ENCODE measurements at regions not wholly inside any gene's neighbourhood (a gene's known extent, or its start where the extent isn't known, plus 50 kb on each side); places are given as distances from the start of the nearest gene placed in this dataset.
A peak's percentile ranks its signal among the peaks of the same experiment; 100 is the strongest.
"Not testable (repeated sequence)": the region's sequence is repeated elsewhere in the genome, so short reads cannot be mapped to it uniquely, and the experiment has no call there.

DNA sequence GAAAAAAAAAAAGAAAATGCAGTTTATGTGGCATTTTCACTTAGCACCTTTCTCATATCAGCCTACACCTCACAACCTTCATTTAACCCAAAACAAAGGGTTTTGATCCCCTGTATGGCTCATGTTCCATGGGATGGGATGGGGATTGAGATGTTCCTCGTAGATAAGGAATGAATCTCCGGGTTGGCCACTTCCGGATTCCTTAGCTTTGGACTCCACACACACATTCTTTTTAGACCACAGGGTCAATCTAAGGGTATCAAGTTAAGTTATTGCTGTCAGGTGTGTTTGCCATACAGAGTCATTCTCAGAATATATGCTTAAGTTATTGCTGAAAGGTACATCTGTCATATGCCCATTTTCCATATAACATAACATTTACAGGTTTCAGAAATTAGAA lies 301.4 kb upstream of the TGFBR2 start:
- DNase-seq: no peak

DNA sequence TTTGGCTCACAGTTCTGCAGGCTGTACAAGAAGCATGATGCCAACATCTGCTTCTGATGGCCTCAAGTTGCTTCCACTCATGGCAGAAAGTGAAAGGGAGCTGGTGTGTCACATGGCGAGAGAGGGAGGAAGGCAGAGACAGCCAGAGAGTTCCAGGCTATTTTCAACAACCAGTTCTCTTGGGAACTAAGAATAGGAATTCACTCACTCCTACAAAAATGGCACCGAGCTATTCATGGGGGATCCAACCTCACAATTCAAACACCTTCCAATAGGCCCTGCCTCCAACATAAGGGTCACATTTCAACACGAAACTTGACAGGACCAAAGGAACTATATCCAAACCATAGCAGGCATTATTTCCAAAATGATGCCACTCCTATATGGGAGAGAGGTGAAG lies 299.5 kb upstream of the TGFBR2 start:
- DNase-seq: no peak

DNA sequence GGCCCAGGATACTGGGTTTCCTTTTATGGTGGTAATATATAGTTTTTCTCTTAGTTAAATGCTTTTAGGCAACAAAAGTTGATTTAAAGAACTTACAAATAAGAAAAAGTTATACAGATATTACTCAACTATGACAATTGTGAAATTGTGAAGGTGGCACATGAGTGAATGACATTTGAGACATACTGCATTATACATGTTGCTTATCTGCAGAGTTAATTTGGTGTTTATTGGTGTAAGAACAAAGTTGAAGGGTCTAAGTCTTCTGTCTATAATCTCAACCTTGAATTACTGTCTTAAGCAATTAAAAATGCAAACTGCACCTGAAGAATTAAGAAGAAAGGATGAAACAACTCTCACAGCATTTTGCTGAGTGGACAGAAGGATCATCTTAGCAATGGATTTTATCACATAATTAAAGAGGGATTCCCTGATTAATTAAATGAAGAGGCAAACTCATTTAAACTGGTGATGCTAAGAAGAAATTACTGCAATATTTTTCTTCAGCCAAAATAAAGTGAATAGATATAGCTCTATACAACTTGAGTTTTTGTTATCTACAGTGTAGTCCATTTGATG lies 298.9 kb upstream of the TGFBR2 start:
- no peak for DNase-seq

DNA sequence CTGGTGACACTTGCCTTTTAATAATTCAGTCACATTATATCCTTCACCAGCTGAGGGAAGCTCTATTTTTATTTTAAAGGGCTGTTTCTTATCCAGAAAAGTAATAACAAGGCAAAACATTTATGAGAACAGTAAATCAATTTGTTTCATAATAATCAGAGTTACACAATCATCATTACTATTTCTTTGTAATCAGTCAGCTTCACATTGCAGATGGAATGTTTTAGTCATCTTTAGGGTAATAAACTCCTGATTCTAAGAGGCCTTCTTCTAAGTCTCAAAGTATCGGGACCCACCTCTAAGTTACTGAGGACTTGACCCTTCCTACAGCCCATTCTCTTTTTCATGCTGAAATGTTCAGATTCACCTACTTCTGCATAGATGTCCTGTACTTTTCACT lies 298.3 kb upstream of the TGFBR2 start:
- DNase-seq: no peak

DNA sequence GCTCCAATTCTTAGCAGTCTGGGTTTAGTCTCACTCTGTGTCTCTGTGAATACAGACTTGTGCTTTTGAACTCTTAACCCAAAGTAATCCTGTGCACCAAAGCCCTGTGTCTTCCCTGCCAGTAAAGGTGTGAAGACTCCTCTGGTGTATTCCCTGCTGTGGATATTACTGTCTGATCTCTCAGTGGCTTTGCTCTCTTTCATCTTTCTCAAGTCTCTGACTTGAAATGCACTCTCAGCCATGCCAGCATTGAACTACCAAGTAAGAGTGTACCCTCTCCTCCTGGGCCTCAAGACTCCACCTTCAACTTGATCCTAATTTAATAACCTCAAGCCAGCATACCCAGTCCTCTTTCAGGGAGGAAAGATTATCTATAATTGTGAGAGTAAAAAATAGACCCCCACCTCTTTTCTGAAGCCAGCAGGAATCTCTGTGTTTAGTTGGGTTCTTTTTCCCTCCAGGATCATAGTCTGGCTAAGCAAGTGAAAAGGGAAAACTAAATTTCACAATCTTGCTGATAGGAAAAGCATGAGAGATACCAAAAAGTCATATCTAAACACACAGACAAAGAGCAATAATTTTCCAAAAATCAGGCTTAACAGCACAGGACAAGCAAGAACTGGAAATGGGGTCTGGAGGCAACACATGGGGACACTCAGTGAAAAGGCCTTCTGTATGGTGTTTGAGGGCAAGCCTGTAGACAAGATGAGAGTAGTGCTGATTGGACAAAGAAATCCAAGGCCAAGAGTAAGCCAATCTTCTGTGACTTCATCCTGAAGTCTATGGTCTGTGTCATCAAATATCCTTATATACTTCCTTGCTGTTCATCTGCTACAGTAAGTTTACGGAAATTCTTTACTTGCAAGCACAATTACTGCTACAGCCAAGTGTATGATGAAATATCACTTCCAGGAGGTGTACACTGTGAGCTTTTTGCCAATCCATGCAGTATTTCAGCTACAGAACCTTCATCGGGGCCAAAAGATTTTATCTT lies 296.1 kb upstream of the TGFBR2 start:
- no peak for DNase-seq

DNA sequence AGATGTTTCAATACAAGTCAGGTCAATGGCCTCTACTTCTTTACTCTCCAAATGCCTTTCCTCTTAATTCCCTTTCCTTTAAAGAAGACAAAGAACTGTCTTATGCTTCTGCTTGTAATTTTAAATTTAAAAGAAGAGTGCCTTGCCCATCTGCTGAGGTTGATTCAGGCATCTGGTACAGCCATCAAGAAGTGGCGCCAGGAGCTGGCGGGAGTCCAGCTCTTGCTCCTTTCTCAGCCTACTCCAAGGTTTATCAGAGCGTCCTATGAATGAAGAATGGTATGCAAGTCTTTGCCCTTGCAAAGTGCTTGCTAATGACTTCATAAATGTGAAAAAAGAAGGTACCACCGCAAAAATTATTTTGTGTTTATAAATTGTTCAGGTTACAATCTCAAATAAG lies 294.6 kb upstream of the TGFBR2 start:
- peak; percentile 45 for DNase-seq

DNA sequence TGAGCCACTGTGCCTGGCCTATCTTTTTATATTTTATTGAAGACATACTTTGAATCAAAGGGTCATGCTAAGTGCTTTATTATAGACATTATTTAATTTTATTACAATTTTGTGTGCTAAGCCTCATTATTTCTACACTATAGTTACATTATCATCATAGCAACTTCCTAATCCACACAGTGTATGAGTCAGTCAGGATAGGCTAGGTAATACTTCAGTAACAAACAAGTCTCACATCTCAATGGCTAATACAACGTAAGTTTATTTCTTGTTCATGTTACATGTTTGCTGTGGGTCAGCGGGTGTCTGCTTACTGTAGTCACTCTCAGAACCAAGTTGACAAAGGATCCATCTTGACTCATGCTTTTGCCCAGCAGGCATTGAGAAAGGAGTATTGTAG lies 292.6 kb upstream of the TGFBR2 start:
- no peak for DNase-seq

DNA sequence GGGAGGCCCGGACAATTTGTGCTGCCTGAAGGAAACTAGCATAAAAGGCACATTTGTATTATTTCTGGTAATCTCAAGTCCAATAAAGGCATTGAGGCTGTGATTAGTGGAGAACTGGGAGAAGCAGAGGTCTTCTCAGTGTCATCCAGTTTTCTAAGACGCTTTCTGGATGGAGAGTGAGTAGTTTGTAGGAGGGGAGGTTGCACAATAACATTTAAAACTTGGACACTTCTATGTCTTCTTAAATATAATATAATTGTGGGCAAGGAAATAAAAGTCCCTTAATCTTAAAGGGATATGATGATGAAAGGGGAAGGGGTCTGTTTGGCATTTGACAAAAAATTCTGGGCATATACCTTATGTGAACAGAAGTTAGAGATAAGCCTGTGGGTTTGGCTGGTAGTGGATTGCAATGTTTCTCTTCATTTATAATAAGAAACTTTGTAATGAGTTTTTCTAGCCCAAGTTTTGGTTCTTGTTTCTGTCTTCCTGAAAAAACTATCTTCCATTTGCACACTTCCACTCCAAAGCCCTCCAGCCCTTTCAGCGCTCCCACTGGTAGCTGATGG lies 291.6 kb upstream of the TGFBR2 start:
- no peak for DNase-seq

DNA sequence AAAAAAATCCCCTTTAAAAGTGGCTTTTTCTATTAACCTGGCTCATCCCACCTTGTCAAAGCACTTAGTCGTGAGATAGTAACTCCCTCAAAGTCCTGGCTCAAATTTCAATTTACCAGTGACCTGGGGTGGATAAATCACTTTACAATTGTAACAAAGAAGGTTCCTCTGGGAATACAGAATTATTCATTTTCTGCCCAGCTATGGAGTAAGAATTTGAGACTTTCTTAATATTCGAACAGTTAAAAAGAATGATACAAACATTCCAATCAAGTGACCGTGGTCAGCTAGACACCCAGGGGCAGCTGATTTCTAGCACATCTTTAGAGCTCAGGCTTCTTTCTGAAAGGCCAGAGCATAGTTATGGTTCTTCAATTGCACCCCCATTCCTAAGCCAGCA lies 291.0 kb upstream of the TGFBR2 start:
- no peak for DNase-seq

DNA sequence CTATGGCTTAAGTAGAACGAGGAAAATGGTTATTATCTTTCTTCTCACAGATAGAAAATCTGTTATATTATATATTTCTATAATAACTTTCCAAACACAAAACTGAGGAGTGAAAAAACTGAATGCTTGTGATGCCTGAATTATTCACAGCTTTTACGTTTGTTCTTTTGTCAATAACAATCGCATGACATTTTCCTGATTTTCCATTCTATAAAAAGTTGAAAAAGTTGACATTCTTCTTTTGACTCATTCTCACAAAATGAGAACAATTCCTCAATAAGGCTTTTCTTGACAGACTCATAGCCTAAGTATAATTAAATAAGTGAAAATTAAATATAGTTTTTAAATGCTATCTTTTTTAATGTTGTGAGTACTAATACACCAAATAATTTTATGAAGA lies 288.8 kb upstream of the TGFBR2 start:
- no peak for DNase-seq

DNA sequence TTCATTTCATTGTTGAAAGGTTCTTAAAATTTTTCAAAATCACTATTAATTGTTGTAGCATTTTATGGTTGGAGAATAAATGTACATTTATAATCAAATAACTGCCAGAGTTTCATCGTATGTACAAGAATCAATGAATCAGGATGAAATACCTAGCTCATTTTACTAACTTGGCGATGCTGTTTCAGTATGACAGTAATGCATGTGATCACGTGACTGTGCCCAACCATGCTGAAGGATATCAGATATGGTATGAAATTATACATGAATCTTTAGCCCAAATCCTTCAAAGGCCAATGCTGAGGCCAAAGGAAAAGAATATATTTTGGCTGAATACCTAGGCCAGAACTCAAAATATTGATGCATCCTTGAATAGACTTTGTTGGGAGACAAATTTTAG lies 288.3 kb upstream of the TGFBR2 start:
- no peak for DNase-seq

DNA sequence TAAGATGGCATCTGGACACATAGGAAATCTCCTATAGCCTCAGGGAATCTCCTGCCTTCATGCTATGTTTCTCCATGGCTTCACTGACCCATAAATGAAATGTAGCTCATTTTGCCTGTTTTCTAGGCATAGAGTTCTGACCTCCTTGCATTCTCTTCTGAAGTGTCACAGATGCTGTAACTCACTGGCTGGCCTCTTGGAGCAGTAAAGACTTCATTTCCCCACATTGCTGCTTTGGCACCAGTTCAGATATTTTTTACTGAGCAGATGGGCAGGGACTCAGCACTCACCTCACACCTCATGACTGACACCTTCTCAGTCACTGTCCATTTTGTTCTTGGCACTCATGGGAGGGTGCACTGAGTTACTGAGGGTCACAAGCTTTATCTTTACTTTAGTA lies 286.7 kb upstream of the TGFBR2 start:
- no peak for DNase-seq

DNA sequence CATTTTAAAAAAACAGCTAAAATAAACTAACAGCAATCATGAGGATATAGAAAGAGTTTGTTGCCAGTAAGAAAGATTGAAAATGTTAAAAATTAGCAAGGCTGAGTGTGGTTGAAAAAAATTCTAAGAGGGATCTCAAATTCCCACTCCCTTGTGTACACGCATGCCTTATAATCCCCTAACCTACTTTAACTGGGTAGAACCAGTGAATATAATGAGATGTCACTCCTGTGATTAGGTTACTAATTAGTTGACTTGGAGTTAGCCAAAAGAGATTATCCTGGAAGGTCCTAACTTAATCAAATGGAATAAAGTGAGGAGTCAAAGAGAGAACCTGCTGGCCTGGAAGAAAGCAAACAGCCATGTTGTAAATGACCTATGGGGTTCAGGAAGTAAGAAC lies 286.0 kb upstream of the TGFBR2 start:
- no peak for DNase-seq

DNA sequence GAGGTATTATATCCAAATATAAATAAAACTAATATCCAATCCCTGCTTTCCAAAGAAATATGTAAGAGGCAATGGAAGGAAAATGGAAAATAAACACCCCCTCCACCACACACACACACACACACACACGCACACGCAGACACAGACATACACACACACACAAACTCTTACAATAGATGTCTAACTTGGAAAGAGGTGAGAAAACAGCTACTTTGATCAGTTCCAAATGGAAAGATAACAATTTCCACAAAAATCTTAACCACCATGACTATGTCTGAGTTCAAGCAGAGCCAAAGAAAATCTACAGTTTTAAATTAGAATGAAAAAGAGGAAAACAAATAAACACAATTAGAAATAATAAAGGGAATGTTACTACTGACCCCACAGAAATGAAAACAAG lies 285.3 kb upstream of the TGFBR2 start:
- no peak for DNase-seq

DNA sequence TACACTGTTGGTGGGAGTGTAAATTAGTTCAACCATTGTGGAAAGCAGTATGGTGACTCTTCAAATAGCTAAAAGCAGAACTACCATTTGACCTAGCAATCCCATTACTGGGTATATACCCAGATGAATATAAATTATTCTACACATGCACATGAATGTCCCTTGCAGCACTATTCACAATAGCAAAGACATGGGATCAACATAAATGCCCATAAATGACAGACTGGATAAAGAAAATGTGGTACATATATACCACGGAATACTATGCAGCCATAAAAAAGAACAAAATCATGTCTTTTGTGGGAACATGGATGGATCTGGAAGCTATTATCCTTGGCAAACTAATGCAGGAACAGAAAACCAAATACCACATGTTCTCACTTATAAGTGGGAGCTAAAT lies 282.8 kb upstream of the TGFBR2 start:
- not testable (repeated sequence) for DNase-seq

DNA sequence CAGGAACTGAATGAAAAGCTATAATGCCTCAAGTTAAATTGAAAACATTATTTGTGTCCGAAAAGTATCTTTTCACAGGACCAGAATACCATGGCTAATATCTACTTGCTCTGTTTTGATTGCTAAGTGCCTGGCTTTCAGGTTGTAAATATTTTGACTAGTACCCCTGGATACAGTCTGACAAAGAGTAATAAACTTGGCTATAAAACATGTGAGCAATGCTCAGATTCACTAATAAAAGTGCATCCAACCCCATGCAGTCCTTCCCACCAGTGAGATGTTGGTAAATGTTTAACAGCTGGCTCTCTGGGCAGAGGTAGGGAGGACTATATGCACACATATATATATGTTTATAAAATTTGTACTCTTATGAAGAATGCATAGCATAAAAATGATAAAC lies 281.8 kb upstream of the TGFBR2 start:
- DNase-seq: no peak

DNA sequence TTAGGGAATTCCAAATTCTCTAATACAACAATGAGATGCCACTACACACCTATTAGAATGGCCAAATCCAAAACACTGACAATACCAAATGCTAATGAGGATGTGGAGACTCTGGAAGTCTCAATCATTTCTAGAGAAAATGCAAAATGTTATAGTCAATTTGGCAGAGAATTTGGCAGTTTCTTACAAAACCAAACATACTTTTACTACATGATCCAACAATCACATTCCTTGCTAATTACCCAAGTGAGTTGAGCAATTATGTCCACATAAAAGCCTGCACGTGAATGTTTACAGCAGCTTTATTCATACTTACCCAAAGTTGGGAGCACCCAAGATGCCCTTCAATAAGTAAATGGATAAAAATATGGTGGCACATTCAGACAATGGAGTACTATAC lies 278.4 kb upstream of the TGFBR2 start:
- not testable (repeated sequence) for DNase-seq

DNA sequence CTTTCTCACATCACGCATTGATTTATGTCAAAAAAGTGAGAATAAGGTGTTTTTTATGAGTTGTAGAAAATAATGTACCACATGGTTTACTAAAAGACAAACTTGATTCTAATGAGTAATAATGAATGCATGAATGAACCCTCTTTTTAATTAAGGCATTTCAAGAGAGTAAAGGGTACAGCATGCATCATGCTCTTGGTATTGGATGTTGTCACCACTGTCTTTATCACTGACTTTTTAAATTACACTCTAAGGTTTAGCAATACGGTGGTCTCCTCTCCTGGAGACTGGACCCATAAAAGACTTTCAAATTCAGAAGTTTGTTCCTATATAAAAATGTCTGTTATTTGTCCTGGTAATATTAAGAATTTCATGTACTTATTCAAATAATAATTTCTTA lies 277.5 kb upstream of the TGFBR2 start:
- not testable (repeated sequence) for DNase-seq

DNA sequence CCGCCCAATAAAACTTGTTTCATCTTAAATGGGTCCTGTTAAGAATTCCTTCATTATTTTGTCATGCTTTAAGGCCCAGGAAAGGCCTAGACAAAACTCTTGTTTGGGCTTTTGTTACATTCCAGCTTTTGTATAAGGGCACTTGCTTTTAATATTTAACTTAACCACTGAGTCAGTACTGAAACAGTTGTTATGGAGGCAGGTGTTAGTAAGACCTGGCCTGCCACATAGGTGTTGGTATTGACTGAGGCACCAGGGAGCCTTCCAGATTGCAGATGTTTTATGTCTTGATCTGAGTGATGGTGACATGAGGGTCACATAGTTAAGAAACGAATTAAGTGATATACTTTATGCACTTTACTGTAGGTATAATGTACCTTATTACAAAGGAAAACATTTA lies 274.9 kb upstream of the TGFBR2 start:
- DNase-seq: no peak

DNA sequence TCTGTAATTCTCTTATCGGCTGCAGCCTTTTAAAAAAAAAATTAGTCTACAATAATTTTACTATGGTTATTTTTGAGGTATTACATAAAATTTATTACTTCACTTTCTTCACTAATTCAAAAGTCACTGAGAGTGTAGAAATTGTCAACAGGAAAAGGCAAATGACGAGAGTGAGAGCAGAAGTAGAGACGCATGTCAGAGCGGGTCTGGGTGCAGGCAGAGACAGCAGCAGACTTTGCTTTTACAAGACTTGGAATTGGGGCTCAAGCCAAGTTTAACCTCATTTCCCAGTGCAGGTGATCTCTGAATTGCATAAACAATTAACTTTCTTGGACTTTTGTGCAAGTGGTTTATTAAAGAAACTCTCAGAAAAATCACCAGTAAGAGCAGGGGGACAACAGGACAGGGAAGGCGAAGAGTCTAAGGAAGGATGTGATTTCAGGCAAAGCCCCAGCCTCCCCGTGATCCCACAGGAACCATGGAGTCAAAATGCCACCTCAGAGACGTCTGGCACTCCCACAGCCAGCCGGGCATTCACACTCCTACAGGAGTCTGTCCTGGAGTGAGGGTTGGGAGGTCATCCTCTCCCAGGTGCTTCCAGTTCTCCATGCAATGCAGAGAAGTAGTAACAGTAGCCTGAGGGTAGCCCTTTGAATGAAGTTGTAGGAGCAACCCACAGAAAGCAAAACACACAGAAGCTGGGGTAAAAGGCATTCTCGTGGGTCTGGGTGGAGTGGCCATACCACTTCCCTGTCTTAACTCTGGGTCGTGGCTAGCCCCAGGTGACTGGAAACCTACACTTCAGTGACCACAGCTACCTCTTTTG lies 274.0 kb upstream of the TGFBR2 start:
- DNase-seq: no peak

DNA sequence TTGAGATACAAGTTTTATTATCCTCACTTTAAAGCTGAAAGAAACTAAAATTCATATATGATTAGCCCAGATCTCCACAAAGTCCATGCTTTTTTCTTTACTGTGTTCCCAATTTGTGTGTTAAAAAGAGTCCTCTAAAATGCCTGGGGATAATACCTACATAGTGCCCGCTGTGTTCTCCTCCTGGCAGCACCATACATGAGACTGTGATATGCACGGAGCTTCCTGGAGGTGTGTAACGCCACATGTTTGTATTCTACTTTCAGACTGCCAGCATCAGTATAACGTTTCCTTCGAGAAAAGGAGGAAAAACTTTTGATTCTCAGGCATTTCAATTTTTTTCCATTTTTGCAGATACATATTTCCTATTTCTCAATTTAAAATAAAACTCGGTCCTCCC lies 273.3 kb upstream of the TGFBR2 start:
- DNase-seq: no peak

DNA sequence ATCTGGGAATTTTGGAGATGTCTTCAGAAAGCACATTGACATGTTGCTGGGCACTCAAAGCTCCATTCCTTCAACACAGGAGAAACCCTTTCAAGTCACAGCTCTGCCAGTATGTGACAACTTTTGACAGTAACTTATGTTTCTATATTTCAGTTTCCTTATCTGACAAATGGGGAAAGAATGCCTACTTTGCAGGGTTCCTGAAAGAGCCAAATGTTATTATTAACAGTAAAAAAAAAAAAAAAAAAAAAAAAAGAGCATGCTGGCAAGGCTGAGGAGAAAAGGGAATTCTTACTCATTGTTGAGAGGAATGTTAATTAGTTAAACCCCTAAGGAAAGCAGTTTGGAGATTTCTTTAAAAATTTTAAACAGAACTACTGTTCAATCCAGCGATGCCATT lies 272.5 kb upstream of the TGFBR2 start:
- no peak for DNase-seq

DNA sequence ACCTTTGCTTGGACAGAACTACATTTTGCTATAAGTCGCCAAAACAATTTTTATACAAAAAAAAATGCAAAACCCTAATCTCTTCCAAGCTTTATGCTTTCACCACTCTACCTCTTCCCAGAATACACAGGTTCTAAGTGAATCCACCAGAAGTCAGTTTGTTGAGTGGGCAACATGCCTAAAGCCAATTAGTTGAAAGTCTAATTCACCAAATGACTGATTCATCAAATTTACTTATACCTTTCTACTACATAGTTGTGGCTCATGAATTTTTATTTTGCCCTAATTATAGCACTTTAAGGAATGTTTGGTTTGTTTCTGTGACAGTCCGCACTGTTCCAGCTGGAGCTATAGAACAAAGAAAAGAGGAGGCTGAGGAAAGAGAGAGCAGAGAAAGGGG lies 265.9 kb upstream of the TGFBR2 start:
- no peak for DNase-seq
